Liver (tissue), 8 donors: ENCODE measurements at regions not wholly inside any gene's neighbourhood (a gene's known extent, or its start where the extent isn't known, plus 50 kb on each side); places are given as distances from the start of the nearest gene placed in this dataset.

Source experiments
- DNase-seq: peaks from one replicate; pipeline ENCODE4 v3.0.0-alpha.2; 2017; ENCODE audit warnings: low spot score
- H3K27ac ChIP-seq, 2 donors: one replicate each; pipeline ENCODE4 v1.7.0; 2013; ENCODE audit warnings: inconsistent platforms in 2 of 2, low read length in 2 of 2, control low read depth in 1 of 2, low read depth in 1 of 2, mild to moderate bottlenecking in 1 of 2
- H3K27me3 ChIP-seq, 4 donors: one replicate each; pipeline versions ENCODE4 v1.6.1 to v1.7.0; 2013; ENCODE audit warnings: low read length in 3 of 4, inconsistent platforms in 1 of 4, mild to moderate bottlenecking in 1 of 4, moderate library complexity in 1 of 4; ENCODE audit not compliant: control insufficient read depth in 4 of 4, insufficient read depth in 4 of 4
- H3K36me3 ChIP-seq, 4 donors: one replicate each; pipeline versions ENCODE4 v1.6.1 to v1.7.0; 2013; ENCODE audit warnings: low read length in 3 of 4, mild to moderate bottlenecking in 3 of 4, low read depth in 1 of 4, moderate library complexity in 1 of 4; ENCODE audit not compliant: control insufficient read depth in 4 of 4, insufficient read depth in 3 of 4
- H3K4me1 ChIP-seq, 4 donors: one replicate each; pipeline versions ENCODE4 v1.6.1 to v1.7.0; 2013; ENCODE audit warnings: low read length in 3 of 4, mild to moderate bottlenecking in 3 of 4, moderate library complexity in 1 of 4; ENCODE audit not compliant: control insufficient read depth in 4 of 4, insufficient read depth in 4 of 4
- H3K4me3 ChIP-seq, 3 donors: one replicate each; pipeline versions ENCODE4 v1.6.1 to v1.7.0; 2013; ENCODE audit warnings: low read length in 3 of 3, control low read depth in 1 of 3, low read depth in 1 of 3, mild to moderate bottlenecking in 1 of 3
- H3K9ac ChIP-seq, 2 donors: one replicate each; pipeline ENCODE4 v1.7.0; 2013; ENCODE audit warnings: low read length in 2 of 2, mild to moderate bottlenecking in 2 of 2, moderate library complexity in 2 of 2, control low read depth in 1 of 2, low read depth in 1 of 2
- H3K9me3 ChIP-seq, 4 donors: one replicate each; pipeline versions ENCODE4 v1.6.1 to v1.7.0; 2013; ENCODE audit warnings: low read length in 3 of 4; ENCODE audit not compliant: control insufficient read depth in 4 of 4
- EGR1 ChIP-seq, 2 donors: IDR thresholded peaks; 2 replicates each; pipeline ENCODE4 v1.6.1; 2016 to 2018; ENCODE audit warnings: antibody characterized with exemption in 2 of 2, low read depth in 2 of 2
- FOXA1 ChIP-seq: IDR thresholded peaks from 2 replicates; pipeline ENCODE4 v1.6.1; 2016; ENCODE audit warnings: antibody characterized with exemption
- FOXA2 ChIP-seq: IDR thresholded peaks from 2 replicates; pipeline ENCODE4 v1.6.1; 2016; ENCODE audit warnings: antibody characterized with exemption
- GABPA ChIP-seq, 2 donors: IDR thresholded peaks in 1 of 2; conservative IDR thresholded peaks in 1 of 2; 2 replicates each; pipeline ENCODE4 v1.6.1; 2016; ENCODE audit warnings: antibody characterized with exemption in 2 of 2, mild to moderate bottlenecking in 1 of 2, moderate library complexity in 1 of 2
- HNF4A ChIP-seq, 2 donors: conservative IDR thresholded peaks; 2 replicates each; pipeline ENCODE4 v1.6.1; 2016; ENCODE audit warnings: antibody characterized with exemption in 2 of 2, mild to moderate bottlenecking in 2 of 2
- HNF4G ChIP-seq: IDR thresholded peaks from 2 replicates; pipeline ENCODE4 v1.6.1; 2016; ENCODE audit warnings: antibody characterized with exemption
- JUND ChIP-seq, 2 donors: IDR thresholded peaks; 2 replicates each; pipeline ENCODE4 v1.6.1; 2016; ENCODE audit warnings: antibody characterized with exemption in 2 of 2
- NR2F2 ChIP-seq: IDR thresholded peaks from 2 replicates; pipeline ENCODE4 v1.6.1; 2016; ENCODE audit warnings: antibody characterized with exemption
- RAD21 ChIP-seq, 2 donors: IDR thresholded peaks; 2 replicates each; pipeline ENCODE4 v1.6.1; 2016; ENCODE audit warnings: antibody characterized with exemption in 2 of 2, mild to moderate bottlenecking in 2 of 2
- RXRA ChIP-seq, 2 donors: IDR thresholded peaks; 2 replicates each; pipeline ENCODE4 v1.6.1; 2017 to 2018; ENCODE audit warnings: antibody characterized with exemption in 2 of 2, mild to moderate bottlenecking in 1 of 2
- SP1 ChIP-seq: IDR thresholded peaks from 2 replicates; pipeline ENCODE4 v1.6.1; 2018; ENCODE audit warnings: antibody characterized with exemption, mild to moderate bottlenecking
- TAF1 ChIP-seq: conservative IDR thresholded peaks from 2 replicates; pipeline ENCODE4 v1.6.1; 2016; ENCODE audit warnings: antibody characterized with exemption, mild to moderate bottlenecking
- YY1 ChIP-seq: IDR thresholded peaks from 2 replicates; pipeline ENCODE4 v1.6.1; 2016; ENCODE audit warnings: antibody characterized with exemption, mild to moderate bottlenecking
- WGBS: extraction: QIAGEN DNeasy Blood & Tissue Kit; methylation state at CpG from one replicate; pipeline ENCODE4 v1.1.7; 2013; 5-methylcytosine and 5-hydroxymethylcytosine counted together
- TF ChIP-seq, protein P1 (sequence below): IDR thresholded peaks from 2 replicates; pipeline ENCODE4 v1.6.1; 2016; ENCODE audit warnings: antibody characterized with exemption
- TF ChIP-seq, protein P2 (sequence below): fragments of 150-350 bp; IDR thresholded peaks from 2 replicates; pipeline ENCODE4 v1.5.1; 2017; ENCODE audit warnings: improper control_type of control experiment, low read depth, low read length; ENCODE audit not compliant: missing input control
- TF ChIP-seq, protein P3 (sequence below): IDR thresholded peaks from 2 replicates; pipeline ENCODE4 v1.6.1; 2016; ENCODE audit warnings: antibody characterized with exemption
- TF ChIP-seq, protein P4 (sequence below): IDR thresholded peaks from 2 replicates; pipeline ENCODE4 v1.6.1; 2016; ENCODE audit warnings: antibody characterized with exemption
- TF ChIP-seq, protein P5 (sequence below): IDR thresholded peaks from 2 replicates; pipeline ENCODE4 v1.6.1; 2016; ENCODE audit warnings: antibody characterized with exemption, mild to moderate bottlenecking
- donor health status: healthy.
- donor health status: healthy.
- donor health status: healthy.
- donor health status: healthy.
- donor health status: healthy.

DNA sequence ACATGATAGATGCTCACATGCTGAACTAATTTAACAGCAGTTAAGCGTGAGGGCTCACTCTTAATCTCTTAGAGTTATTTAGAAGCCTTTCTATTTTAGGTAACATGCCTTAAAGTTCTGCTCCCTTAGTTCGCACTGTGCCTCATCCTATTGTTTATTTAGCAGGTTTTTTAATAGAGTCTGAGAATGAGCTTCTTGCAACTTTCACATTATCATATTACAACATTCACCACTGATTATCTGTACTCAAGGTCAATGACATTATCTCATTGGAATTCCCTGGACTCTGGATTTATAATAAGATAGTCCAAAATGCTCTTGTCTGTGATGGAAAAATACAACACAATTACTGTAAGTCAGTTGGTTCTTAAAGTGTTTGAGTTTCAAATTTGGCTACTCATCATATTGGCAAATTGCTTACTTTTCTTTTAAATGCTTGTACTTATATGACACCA, 183.6 kb upstream of the SLC38A2 start:
- Histone ChIP-seq H3K9ac (no peak overlapping the region), H3K27me3 (no peaks in the 10 kb centered on the region), H3K36me3 (no peaks in the 10 kb centered on the region), H3K4me3 (no peak overlapping the region), H3K9me3 (no peaks in the 10 kb centered on the region), H3K4me1 (peaks cover 0 to 8% (median 3%) of the 10 kb centered on the region in 4 donors), H3K27ac (peak overlapping the region; percentile 6 to 63)
- WGBS = 29% methylated on average over 2 of the region's 2 CpGs
- TF ChIP-seq FOXA2 (no peak), NR2F2 (no peak), YY1 (no peak), TAF1 (no peak), RXRA (IDR thresholded peaks at IDR 0.05) (peak; percentile 86 to 87), SP1 (peak; percentile 66), RAD21 (IDR thresholded peaks at IDR 0.05) (peak; percentile 13 to 36), JUND (IDR thresholded peaks at IDR 0.05) (peak; percentile 68 to 79), HNF4G (no peak), FOXA1 (peak; percentile 4), HNF4A (conservative IDR thresholded peaks at IDR 0.05) (peak; percentile 68 to 71), EGR1 (IDR thresholded peaks at IDR 0.05; ENCODE audit: low read depth in 2 of 2) (no peak), GABPA (IDR thresholded peaks at IDR 0.05 in 1 of 2, conservative IDR thresholded peaks at IDR 0.05 in 1 of 2) (peak in 1 of 2 donors; percentile 8)
- TF ChIP-seq, protein P1, sequence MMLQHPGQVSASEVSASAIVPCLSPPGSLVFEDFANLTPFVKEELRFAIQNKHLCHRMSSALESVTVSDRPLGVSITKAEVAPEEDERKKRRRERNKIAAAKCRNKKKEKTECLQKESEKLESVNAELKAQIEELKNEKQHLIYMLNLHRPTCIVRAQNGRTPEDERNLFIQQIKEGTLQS = no peak
- TF ChIP-seq, protein P2, sequence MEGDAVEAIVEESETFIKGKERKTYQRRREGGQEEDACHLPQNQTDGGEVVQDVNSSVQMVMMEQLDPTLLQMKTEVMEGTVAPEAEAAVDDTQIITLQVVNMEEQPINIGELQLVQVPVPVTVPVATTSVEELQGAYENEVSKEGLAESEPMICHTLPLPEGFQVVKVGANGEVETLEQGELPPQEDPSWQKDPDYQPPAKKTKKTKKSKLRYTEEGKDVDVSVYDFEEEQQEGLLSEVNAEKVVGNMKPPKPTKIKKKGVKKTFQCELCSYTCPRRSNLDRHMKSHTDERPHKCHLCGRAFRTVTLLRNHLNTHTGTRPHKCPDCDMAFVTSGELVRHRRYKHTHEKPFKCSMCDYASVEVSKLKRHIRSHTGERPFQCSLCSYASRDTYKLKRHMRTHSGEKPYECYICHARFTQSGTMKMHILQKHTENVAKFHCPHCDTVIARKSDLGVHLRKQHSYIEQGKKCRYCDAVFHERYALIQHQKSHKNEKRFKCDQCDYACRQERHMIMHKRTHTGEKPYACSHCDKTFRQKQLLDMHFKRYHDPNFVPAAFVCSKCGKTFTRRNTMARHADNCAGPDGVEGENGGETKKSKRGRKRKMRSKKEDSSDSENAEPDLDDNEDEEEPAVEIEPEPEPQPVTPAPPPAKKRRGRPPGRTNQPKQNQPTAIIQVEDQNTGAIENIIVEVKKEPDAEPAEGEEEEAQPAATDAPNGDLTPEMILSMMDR = no peak
- TF ChIP-seq, protein P3, sequence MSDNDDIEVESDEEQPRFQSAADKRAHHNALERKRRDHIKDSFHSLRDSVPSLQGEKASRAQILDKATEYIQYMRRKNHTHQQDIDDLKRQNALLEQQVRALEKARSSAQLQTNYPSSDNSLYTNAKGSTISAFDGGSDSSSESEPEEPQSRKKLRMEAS = peak; percentile 36
- TF ChIP-seq, protein P4, sequence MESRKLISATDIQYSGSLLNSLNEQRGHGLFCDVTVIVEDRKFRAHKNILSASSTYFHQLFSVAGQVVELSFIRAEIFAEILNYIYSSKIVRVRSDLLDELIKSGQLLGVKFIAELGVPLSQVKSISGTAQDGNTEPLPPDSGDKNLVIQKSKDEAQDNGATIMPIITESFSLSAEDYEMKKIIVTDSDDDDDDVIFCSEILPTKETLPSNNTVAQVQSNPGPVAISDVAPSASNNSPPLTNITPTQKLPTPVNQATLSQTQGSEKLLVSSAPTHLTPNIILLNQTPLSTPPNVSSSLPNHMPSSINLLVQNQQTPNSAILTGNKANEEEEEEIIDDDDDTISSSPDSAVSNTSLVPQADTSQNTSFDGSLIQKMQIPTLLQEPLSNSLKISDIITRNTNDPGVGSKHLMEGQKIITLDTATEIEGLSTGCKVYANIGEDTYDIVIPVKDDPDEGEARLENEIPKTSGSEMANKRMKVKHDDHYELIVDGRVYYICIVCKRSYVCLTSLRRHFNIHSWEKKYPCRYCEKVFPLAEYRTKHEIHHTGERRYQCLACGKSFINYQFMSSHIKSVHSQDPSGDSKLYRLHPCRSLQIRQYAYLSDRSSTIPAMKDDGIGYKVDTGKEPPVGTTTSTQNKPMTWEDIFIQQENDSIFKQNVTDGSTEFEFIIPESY = no peak
- TF ChIP-seq, protein P5, sequence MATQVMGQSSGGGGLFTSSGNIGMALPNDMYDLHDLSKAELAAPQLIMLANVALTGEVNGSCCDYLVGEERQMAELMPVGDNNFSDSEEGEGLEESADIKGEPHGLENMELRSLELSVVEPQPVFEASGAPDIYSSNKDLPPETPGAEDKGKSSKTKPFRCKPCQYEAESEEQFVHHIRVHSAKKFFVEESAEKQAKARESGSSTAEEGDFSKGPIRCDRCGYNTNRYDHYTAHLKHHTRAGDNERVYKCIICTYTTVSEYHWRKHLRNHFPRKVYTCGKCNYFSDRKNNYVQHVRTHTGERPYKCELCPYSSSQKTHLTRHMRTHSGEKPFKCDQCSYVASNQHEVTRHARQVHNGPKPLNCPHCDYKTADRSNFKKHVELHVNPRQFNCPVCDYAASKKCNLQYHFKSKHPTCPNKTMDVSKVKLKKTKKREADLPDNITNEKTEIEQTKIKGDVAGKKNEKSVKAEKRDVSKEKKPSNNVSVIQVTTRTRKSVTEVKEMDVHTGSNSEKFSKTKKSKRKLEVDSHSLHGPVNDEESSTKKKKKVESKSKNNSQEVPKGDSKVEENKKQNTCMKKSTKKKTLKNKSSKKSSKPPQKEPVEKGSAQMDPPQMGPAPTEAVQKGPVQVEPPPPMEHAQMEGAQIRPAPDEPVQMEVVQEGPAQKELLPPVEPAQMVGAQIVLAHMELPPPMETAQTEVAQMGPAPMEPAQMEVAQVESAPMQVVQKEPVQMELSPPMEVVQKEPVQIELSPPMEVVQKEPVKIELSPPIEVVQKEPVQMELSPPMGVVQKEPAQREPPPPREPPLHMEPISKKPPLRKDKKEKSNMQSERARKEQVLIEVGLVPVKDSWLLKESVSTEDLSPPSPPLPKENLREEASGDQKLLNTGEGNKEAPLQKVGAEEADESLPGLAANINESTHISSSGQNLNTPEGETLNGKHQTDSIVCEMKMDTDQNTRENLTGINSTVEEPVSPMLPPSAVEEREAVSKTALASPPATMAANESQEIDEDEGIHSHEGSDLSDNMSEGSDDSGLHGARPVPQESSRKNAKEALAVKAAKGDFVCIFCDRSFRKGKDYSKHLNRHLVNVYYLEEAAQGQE = no peak
- no peak for DNase-seq
